HG03039 (cell line): ENCODE measurements at regions not wholly inside any gene's neighbourhood (a gene's known extent, or its start where the extent isn't known, plus 50 kb on each side); places are given as distances from the start of the nearest gene placed in this dataset.

ENCODE experiments used
- ATAC-seq: cut with Tn5 transposase; IDR thresholded peaks from one replicate; pipeline ENCODE4 v1.9.1; 2021; ENCODE audit warnings: mild to moderate bottlenecking, moderate library complexity; ENCODE audit not compliant: unreplicated experiment

DNA sequence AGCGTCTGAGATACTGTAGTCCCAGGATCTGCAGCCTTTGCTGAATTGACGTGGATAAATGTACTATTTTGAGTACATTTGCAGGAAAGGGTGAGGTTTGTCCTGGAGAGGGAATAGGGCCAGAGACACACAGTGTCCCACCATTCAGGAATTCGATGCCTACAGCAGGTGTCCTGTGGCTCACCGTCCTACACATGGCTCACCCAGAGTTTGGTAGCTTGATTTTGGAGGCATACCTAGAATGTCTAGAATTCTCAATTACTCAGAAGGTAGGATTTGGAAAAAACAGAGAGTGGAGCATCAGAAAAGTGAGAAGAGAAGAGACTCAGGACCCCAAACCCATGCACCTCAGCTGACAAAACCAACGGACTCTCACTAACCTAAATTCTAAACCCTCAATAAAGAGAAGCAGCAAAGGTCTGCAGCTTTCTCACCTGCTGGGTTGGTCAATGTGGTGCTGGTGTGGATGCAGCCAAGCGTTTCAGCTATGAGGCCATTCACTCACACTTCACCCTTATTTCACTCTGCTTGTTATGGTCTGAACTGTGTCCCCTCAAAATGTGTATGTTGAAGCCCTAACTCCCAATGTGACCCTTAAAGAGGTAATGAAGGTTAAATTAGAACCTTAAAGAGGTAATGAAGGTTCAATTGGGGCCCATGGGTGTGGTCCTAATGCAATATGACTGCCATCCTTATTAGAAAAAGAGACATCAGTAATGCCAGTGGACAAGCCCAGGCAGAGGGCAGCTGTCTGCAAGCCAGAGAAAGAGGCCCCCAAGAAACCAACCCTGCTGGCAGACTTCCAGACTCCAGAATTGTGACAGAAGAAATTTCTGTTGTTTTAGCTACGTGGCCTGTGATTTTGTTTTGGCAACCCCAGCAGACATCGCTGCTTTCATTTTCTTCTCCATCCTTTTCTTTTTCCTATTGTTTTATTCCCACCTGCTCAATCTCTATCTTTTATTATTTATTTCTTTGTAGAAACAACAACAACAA lies 187.8 kb downstream of the SNX19 start:
- no peak for ATAC-seq

DNA sequence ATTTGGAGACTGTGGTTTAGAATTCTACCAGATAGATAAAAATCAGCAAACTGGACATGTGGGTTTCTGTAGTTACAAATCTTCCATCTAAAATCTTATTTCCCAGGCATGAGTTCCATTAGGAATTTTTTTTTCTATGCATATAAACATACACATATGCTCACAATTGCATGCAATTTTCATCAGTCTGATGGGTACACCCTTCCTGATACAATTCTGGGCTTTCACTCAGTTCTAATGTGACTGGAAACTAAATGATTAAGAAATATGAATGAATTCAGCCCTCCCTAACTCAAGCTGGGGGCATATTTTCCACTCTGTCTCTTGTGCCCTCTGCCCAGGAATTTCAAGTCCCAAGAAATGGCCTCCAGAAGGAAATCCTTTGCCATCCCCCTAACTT lies 187.1 kb downstream of the SNX19 start:
- ATAC-seq: no peak

DNA sequence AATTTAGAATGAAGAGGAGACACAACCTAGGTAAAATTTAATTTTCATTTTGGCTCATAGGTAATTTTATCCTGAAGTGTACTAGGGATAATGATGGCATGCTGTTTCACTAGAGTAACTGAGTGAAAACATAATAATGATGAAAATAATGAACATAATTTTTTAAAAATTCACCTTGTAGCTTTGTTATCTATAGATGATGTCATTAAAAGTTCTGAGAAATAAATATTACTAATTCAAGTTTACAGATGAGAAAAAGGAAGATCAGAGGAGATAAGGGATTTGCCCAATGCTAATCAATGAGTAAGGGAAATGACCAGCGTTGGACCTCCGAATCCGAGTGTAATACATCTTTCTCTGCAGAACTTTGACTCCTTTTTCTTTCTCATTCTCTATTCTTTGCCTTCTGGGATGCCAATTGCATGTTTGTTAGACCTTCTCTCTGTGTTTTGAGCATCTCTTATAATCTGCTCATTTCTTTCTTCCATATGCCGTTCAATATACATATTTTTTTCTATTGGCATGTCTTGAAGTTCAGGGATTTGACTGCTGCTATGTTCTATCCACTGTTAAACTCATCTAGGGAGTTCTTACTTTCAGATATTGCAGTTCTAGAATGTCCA lies 186.5 kb downstream of the SNX19 start:
- ATAC-seq: no peak

DNA sequence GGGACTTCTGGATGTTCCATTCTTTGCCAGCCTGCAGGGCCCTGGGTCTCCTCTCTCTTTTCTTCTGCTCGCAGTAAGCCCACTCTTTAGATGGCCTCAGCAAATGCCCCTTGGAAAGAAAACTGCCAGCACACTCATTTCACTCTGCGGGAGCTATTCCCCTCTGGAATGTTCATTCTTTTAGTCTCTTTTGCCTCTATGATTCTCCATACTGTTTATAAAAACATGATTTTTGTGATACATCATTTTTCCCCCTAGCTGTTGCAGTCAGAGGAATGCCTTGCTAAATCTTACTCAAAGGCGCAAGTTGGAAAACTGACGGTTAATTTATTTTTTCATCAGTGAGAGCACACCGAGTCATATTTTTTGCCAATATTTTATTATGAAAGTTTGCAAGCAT lies 184.9 kb downstream of the SNX19 start:
- ATAC-seq: no peak

DNA sequence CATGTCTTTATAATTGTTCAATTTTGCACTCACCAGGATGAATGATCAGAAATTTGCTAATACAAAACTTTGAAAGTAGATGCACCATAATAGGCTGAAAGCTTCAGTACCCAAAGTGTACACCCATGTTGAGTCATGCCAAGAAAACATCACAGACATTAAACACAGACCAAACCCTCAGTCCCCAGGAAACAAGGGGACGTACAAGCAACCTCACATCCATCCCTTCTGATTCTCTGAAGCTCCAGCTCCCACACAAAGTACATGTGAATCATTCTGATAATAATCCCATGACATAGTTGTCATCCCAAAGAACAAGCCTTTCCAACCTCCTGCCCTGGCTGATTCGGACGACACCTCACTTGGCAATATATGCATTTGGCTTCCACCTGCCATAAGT lies 183.8 kb downstream of the SNX19 start:
- ATAC-seq: no peak

DNA sequence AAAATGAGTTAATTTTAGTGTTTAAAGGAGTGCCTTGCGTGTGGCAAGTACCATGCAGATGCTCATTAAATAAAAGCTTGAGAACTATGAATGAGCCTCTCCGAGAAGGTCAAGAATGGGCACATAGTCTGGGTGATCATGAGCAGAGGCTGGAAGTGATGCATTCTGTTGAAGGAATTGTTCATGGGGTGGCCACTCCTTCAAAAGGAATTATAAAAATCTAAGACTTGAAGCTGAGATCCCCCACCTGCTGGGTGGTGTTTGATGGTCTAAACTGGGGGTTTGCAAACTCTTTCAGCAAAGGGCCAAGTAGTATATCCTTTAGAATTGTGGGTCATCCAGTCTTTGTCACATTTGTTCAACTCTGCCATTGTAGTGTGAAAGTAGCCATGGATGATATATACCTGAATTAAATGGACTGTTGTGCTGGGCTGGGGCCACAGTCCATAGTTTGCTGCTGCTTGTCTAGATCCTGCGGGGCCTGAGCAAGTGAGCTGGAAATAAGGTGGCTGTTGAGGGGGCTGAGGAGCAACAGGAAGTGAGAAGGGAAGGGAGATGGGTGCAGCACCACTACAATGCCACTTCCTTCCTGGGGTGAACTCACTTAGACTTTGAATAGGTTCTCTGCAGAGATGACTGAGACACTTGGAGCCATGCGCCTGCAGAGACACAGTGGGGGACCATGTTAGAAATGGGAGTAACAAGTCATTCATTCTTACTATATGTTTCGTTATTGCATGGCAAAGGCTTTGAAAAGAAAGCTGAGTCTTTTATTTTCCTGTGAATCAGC lies 179.0 kb downstream of the SNX19 start:
- no peak for ATAC-seq

DNA sequence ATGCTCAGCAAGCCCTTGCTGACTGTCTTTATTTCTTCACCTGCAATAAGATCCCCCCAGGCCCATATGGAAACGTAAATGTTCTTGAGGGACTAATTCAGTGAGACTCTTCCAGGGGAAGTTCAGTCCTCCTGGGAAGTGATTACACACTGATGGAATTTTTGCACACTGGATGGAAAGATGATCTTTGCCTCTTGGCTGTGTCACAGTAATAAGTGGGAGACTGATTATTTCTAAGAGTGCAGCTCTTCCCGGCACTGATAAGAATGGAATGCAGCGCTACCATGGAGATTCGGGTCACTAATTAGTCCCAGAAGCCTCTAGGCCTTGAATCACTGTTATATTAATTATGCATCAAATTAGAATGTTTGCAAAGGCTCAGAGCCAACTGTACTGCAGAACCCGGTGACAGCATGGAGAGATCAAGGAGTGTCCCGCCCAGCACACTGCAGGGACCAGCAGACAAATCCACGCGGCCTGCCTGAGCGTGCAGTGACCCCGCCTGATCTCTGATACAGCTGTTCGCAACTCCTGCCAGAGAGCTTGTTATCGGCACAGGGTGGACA lies 178.3 kb downstream of the SNX19 start:
- ATAC-seq: no peak

DNA sequence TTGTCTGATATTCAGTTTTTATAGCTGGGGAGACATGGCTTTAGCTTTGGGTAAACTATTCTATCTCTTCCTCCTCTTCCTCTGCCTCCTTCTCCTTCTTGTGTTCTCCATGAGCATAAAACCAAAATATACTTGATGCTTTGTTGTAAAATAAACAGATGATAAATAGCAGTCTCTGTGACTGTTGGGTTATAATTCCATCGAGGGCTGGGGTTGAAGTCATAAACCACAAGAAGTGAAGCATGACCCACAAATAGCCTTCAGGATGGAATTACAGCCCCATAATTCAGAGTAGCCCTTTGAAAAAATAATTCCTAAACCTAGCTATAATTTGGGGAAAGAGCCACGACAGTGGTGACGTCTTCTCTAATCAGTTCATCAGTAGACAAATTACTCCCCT lies 177.7 kb downstream of the SNX19 start:
- no peak for ATAC-seq

DNA sequence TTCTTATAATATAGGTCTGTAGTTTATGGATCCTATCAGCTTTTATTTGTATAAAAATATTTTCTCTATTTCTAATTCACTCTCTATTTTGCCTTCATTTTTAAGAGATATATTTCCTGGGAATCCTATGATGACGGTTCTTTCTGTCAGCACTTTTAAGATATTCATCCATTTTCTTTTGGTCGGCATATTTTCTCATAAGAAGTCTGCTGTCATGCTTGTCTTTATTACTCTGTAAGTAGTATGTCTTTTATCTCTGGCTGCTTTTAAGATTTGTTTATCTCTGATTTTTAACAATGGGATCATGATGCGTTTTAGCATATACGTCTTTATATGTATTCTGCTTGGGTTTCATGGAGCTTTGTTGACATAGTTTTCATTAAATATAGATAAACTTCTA lies 175.5 kb downstream of the SNX19 start:
- ATAC-seq: no peak

DNA sequence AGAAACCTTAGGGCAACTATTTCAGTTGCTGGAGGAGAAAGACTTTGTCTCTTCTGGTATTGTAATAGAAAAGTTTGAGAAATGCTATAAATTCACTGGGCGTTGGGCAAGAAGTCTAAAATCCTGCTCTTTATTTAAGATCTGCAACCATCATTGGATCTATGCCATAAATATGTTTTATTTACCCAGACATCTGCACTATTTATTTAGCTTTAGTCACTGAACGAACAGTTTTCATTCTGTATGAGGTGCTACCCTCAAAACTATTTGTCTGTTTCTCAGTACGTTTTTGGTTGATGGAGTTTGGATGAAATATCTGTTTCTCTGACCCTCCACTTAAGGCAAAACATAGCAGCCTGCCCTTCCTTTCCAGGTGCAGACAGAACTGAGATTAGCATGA lies 171.5 kb downstream of the SNX19 start:
- no peak for ATAC-seq

DNA sequence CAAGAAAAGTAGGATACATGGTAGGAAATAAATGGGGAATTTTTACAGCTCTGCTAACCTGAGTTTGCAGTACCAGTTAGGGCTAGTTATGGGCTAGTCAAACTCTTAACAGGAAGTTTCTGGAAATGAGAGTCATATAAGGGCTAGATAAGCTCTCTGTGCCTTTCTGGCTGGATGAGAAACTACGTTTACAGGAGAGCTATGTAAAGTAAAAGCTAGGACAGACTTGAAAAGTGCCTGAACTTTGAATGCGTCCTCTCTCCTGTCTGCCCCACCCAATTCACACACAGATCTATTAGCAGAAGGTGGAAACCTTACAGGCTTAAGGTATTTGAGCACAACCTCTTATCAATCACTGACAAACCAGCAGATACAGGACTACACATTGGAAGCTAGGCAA lies 167.1 kb downstream of the SNX19 start:
- ATAC-seq: no peak

DNA sequence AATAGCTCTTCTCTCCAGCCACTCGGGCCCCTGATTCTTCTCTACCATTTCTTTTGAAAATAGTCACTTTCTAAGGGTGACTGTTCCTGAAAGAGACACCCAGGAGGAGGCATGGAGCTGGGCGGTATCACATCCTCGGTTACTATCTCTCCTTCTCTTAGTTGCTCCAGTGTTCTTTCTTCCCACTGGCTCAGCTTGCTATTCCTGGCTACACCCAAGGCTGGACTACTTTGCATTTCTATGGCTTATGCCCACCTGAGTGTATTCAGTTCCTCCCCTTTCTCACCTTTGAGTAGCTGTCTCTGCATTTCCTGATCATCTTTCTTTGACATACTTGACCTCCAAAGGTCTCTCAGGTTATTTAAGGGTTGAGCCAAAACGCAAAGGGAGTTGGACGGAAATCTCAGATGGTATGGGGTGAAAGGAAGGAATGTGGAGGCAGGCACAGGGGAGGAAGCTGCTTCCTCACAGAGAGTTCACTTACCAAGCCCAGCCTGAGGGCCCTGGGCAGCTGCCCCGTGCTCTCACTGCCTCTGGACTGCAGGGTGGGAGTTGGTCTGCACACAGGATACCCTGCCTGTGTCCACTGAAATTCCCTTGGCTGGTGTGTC lies 155.7 kb downstream of the SNX19 start:
- ATAC-seq: no peak

DNA sequence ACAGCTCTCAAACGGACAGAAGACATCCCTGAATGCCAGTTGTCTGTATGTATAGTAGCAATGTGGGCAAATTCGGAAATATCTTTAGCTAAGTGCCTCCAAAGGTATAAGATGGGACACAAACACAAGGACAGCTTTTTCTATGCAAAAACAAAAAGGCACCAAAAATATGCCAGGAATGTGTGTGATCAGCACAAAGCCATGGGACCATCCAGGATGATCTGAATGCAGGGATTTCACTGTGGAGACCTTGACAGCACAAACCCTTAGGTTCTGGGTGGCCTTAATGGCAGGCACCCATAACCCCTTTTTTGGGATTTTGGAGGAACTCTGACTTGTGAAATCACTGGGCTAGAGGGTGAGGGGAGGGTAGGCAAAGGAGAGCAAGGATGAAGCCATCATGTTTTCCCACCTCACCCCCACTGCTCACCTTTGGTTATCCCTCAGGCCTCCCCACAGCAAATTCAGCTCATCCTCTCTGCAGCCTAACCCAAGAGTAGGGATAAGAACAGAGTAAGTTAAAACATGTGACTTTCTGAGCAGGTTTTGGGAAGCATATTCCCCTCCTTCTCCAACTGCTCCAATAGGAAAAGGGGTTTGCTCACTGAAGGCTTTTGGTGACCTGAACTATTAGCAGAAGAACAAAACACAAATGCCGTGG lies 154.6 kb downstream of the SNX19 start:
- no peak for ATAC-seq

DNA sequence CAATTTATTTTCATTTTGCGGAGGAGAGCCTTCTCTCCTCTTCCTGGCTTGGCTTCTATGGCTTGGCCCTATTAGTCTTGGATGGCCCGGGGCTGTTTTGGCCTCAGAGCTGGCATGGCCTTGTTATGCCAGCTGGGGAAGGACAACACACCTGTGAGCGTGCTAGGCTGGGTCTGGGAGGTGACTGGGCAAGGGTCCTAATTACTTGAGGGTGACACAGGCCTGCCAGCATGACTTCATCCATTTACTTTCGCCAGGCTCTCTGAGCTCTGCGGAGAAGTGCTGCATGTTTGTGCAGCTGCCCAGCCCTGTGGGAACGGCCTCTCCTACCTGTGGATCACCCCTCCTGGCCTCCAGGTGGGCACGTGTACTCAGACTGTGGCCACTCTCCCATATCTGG lies 153.6 kb downstream of the SNX19 start:
- ATAC-seq: no peak

DNA sequence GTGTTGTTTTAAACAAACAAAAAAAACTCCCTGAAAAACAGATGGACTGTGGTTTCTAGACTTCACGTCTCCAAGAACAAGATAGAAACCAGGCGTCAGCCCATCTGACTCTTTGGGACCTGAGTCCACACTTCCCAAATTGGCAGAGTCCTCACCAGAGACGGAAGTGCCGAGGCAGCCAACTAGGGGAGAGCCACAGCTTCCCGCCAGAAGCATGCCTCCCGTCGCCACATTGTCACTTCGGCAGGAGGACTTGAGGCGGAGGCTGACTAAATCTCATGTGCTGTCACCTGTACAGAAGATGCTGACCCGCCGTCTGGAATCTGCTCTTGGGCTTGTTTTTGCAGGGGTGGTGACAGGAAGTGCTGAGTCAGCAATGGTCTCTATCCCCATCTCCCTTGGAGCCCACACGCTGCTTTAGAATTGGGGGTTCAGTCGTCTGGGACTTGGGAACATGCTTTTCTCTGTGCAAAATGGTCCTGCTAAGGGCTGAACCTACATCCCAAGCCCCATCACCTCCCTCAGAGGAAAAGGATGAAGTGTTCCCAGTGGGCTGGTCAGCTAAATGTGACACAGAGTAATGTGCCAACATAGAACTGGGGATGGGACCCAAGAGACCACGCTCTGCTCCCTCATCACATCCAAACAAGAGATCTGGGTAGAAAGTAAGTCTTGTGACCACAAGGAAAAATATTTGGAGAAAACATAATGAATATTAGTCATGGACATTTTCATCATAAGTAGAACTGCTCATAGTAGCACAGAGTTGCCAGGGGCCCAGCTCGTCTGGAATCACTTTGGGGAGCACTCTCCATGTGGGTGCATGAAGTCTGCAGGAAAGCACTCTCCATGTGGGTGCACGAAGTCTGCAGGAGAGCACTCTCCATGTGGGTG lies 152.9 kb downstream of the SNX19 start:
- no peak for ATAC-seq

DNA sequence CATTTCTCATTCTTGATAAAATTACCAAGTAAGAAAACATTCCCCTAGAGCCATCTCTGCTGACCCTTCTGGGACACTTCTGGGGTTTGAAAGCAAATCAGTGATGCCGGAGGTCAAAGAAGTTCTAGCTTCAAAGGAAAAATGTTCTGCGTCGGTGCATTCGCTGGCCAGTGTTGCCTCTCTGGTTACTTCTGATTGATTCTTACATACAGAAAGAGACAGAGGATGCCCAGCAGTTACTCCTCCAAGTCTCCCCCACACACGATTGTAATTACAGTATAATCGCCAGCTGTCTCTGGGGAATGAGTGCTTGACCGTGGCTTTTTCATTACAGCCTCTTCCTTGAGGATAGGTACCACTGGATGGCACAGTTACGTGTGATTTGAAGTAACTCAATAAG lies 150.9 kb downstream of the SNX19 start:
- ATAC-seq: no peak

DNA sequence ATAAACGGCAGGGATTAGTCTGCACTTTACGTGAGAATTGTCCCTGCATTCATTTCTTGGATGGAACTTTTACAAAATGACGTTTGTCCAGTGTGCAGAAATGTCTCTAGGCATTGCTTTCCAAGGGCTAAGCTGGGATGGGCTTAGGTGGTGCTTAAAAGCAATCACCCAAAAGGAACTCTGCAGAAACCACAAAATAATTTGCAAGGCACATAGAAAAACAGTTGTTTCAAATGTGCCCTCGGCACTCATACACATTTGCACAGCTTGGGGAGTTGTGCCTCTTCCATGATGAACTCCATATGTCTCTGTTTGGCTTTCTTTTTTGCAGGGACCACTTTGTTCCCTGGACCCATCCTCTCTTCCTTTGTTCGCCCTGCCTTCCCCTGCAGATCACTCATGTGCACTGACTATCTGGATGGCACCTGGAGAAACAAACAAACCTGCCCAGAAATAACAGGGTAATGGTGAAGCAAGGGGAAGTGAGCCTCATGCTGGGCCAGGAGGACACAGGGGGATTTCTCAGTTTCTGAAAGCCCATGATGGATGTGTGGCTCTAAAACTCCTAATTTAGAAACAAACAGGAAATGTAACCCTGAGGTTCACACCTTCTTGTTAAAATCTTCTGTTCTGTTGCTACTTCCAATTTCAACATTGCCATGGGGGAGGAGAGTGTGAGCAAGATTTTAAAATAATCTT lies 150.2 kb downstream of the SNX19 start:
- no peak for ATAC-seq

DNA sequence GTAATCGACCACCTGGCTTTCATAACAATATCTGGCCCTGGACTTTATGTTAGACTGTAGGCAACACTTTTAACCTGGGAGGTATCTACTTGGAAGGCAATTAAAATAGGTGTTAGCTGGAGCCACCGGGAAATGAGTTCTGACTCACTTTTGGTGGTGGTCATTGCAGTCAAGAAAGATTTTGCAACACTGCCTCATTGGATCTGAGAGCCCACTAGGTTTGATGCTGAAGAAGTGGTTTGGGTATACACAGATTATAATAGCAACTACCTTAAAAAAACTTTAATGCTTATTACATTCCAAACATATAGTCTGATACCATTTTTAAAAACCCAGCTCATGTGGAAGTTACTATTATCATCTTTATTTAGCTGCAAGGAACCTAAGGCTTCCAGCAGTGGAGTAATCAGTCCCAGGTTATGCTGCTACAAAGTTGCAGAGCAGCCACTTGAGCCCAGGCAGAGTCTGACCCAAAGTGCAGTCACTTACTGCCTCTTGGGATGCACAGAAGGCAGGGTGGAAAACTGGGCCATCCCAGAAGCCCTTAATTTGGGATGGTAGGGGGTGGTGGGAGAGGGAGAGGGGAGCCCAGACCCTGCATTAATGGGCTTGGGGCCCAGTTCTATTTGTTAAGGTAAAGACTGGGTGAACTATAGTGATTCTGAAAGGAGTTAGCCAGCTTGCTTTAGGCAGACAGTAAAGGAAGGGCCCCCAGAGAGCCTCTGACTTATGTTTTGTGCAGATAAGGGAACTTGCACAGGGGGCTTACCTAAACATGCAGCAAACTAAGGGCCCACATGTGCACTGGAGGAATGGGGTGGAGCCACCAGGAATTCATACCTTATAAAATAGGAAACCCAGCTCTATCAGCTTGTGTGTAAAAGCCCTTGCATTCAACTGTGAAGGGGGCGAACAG lies 149.4 kb downstream of the SNX19 start:
- no peak for ATAC-seq
